Stimulated activated CD4-positive, alpha-beta T cell treated with anti-CD3 and anti-CD28 coated beads, Interleukin-2, amount 100 ng/mL, for 48 hours (primary cell): ENCODE measurements at regions not wholly inside any gene's neighbourhood (a gene's known extent, or its start where the extent isn't known, plus 50 kb on each side); places are given as distances from the start of the nearest gene placed in this dataset.
"Not testable (repeated sequence)": the region's sequence is repeated elsewhere in the genome, so short reads cannot be mapped to it uniquely, and the experiment has no call there.

Experiments
- DNase-seq, 2 donors: peaks; one replicate each; pipeline ENCODE4 v3.0.0-alpha.2; 2020

GRCh38 chr12:19719672-19720071 is 280.4 kb downstream of the AEBP2 start:
- DNase-seq = no peak

GRCh38 chr12:19726122-19726521 is 286.8 kb downstream of the AEBP2 start:
- no peak for DNase-seq

- DNase-seq = no peak
These were observed 287.3 kb downstream of the AEBP2 start for GRCh38 chr12:19726592-19726991.

- DNase-seq = no peak
These were observed 297.7 kb downstream of the AEBP2 start for GRCh38 chr12:19737019-19737418.

GRCh38 chr12:19739195-19739776 is 300.0 kb downstream of the AEBP2 start:
- DNase-seq = peak; percentile 12 to 44

- DNase-seq = no peak
These were observed 301.3 kb downstream of the AEBP2 start for GRCh38 chr12:19740472-19741131.

GRCh38 chr12:19741132-19741489 is 301.8 kb downstream of the AEBP2 start:
- no peak for DNase-seq

GRCh38 chr12:19744705-19745218 is 305.5 kb downstream of the AEBP2 start:
- DNase-seq = no peak

GRCh38 chr12:19746471-19746870 is 307.2 kb downstream of the AEBP2 start:
- DNase-seq = no peak

GRCh38 chr12:19749906-19750574 is 310.7 kb downstream of the AEBP2 start:
- no peak for DNase-seq

GRCh38 chr12:19751078-19751477 is 311.8 kb downstream of the AEBP2 start:
- DNase-seq = no peak

- no peak for DNase-seq
These were observed 313.4 kb downstream of the AEBP2 start for GRCh38 chr12:19752712-19753111.

GRCh38 chr12:19755136-19755535 is 315.8 kb downstream of the AEBP2 start:
- no peak for DNase-seq

GRCh38 chr12:19757317-19757877 is 318.1 kb downstream of the AEBP2 start:
- no peak for DNase-seq

- DNase-seq = no peak
These were observed 319.9 kb downstream of the AEBP2 start for GRCh38 chr12:19759227-19759626.

- DNase-seq = no peak
These were observed 321.3 kb downstream of the AEBP2 start for GRCh38 chr12:19760611-19761010.

- DNase-seq = no peak
These were observed 322.2 kb downstream of the AEBP2 start for GRCh38 chr12:19761463-19761862.

GRCh38 chr12:19763488-19763887 is 324.2 kb downstream of the AEBP2 start:
- no peak for DNase-seq

GRCh38 chr12:19764408-19764807 is 325.1 kb downstream of the AEBP2 start:
- no peak for DNase-seq

- no peak for DNase-seq
These were observed 332.6 kb downstream of the AEBP2 start for GRCh38 chr12:19771858-19772257.

GRCh38 chr12:19772776-19773175 is 333.5 kb downstream of the AEBP2 start:
- no peak for DNase-seq

- DNase-seq = no peak
These were observed 335.9 kb downstream of the AEBP2 start for GRCh38 chr12:19775241-19775640.

- DNase-seq = not testable (repeated sequence)
These were observed 336.7 kb downstream of the AEBP2 start for GRCh38 chr12:19775976-19776375.

GRCh38 chr12:19778172-19778571 is 338.9 kb downstream of the AEBP2 start:
- DNase-seq = no peak
